ENCODE measurements at regions not wholly inside any gene's neighbourhood (a gene's known extent, or its start where the extent isn't known, plus 50 kb on each side); places are given as distances from the start of the nearest gene placed in this dataset.

GRCh38 chr3:168959731-168960130 is 703.8 kb downstream of the MECOM start:
- no peaks in the 10 kb centered on the region for H3K36me3 ChIP-seq
- H3K9me3 ChIP-seq = no peaks in the 10 kb centered on the region
- intact Hi-C loops (cut with DNase I) = no loop called here
- no peak for TF ChIP-seq CTCF (IDR thresholded peaks at IDR 0.05)
- ATAC-seq (no peak), DNase-seq (no peak)
- no peaks in the 10 kb centered on the region for H3K4me1 ChIP-seq
- no peak overlapping the region for H3K4me3 ChIP-seq
- H3K27ac ChIP-seq = no peak overlapping the region
- H3K27me3 ChIP-seq = no peaks in the 10 kb centered on the region

- DNase-seq = no peak
- no peak overlapping the region for H3K4me3 ChIP-seq
- intact Hi-C loops (cut with DNase I) = no loop called here
These were observed 705.0 kb downstream of the MECOM start for GRCh38 chr3:168958466-168958865.

GRCh38 chr3:168956076-168956475 is 707.4 kb downstream of the MECOM start:
- peak in 2 of 4 donors; percentile 34 to 42 for DNase-seq
- H3K27me3 ChIP-seq = no peaks in the 10 kb centered on the region
- H3K36me3 ChIP-seq = no peaks in the 10 kb centered on the region
- no peaks in the 10 kb centered on the region for H3K9me3 ChIP-seq
- H3K27ac ChIP-seq = no peak overlapping the region
- intact Hi-C loops (cut with DNase I) = no loop called here
- peaks cover 0 to 4% of the 10 kb centered on the region in 2 donors for H3K4me1 ChIP-seq
- no peak for TF ChIP-seq CTCF (IDR thresholded peaks at IDR 0.05)
- H3K4me3 ChIP-seq = no peak overlapping the region
- ATAC-seq = peak; percentile 95

More at GRCh38 chr3:168958466-168958865, 705.0 kb downstream of the MECOM start:
- no peaks in the 10 kb centered on the region for H3K4me1 ChIP-seq
- no peak for TF ChIP-seq CTCF (IDR thresholded peaks at IDR 0.05)
- no peak for ATAC-seq
- H3K36me3 ChIP-seq = no peaks in the 10 kb centered on the region
- no peak overlapping the region for H3K27ac ChIP-seq
- H3K27me3 ChIP-seq = no peaks in the 10 kb centered on the region
- no peaks in the 10 kb centered on the region for H3K9me3 ChIP-seq

GRCh38 chr3:168952551-168952950 is 711.0 kb downstream of the MECOM start:
- Histone ChIP-seq H3K27me3 (no peaks in the 10 kb centered on the region), H3K4me3 (no peak overlapping the region), H3K4me1 (peaks cover 0 to 4% of the 10 kb centered on the region in 2 donors), H3K9me3 (no peaks in the 10 kb centered on the region), H3K27ac (no peak overlapping the region), H3K36me3 (no peaks in the 10 kb centered on the region)
- ATAC-seq = peak; percentile 43
- DNase-seq = peak in 1 of 4 donors; percentile 52
- intact Hi-C loops (cut with DNase I) = no loop called here
- TF ChIP-seq CTCF (IDR thresholded peaks at IDR 0.05) = peak in 1 of 2 donors; percentile 27

- Histone ChIP-seq H3K4me3 (no peak overlapping the region), H3K27ac (no peak overlapping the region), H3K9me3 (no peaks in the 10 kb centered on the region), H3K27me3 (no peaks in the 10 kb centered on the region), H3K36me3 (no peaks in the 10 kb centered on the region), H3K4me1 (peaks cover 0 to 4% of the 10 kb centered on the region in 2 donors)
- DNase-seq = no peak
- intact Hi-C loops (cut with DNase I) = no loop called here
- no peak for TF ChIP-seq CTCF (IDR thresholded peaks at IDR 0.05)
- no peak for ATAC-seq
These were observed 711.6 kb downstream of the MECOM start for GRCh38 chr3:168951884-168952283.

Data from left lung (tissue), 4 donors.